ENCODE measurements at regions not wholly inside any gene's neighbourhood (a gene's known extent, or its start where the extent isn't known, plus 50 kb on each side); places are given as distances from the start of the nearest gene placed in this dataset.
"Not testable (repeated sequence)": the region's sequence is repeated elsewhere in the genome, so short reads cannot be mapped to it uniquely, and the experiment has no call there.

- DNase-seq: no peak
Measured at GRCh38 chr13:26883613-26884257, 123.1 kb upstream of the GPR12 start.

DNA sequence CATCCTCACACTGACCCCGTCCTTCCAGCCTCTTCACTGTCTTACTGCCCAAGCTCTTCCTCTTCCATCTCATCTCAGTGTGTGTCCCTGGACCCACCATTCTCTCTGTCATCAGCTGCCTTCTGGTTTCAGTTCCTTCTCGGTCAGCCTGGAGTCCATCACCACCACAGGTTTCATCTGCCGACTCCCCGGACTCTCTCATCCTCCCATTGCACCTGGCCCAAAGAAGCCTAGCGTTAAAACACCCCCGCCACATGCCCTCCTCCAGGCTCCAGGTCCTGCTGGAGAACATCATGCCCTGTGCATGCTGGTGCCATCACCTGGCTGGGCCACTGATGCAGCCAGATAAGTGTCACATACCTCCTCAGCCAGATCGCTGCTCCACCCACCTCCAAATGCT, 122.1 kb upstream of the GPR12 start:
- DNase-seq: no peak

- DNase-seq: peak in 1 of 2 experiments; percentile 2
Measured at GRCh38 chr13:26881154-26881553, 120.6 kb upstream of the GPR12 start.

GRCh38 chr13:26880735-26881134, 120.1 kb upstream of the GPR12 start:
- DNase-seq: no peak

DNA sequence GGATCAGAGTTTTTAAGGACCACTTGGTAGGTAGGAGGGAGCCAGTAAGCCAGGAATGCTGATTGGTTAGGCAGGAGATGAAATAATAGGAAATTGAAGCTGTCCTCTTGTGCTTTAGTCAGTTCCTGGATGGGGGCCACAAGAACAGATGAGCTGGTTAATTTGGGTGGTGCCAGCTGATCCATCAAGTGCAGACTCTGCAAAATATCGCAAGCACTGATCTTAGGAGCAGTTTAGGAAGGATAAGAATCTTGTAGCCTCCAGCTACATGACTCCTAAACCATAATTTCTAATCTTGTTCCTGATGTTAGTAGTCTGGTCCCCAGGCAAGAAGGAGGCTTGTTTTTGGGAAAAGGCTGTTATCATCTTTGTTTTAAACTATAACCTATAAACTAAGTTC, 117.9 kb upstream of the GPR12 start:
- DNase-seq: no peak

DNA sequence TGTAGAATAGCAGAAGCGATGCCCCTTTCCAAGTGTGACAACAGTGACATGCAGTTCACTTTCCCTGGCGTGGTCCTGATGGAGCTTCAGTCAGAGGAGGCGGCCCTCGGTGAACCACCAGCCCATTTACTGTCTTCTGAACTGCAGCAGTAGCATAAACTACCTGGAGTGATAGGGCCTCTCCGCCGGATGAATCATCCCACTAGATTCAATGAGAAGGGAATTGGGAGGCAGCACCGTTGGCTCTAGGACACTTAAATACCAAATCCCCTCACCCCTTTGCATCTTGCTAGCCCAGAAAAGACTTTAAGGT, 112.8 kb upstream of the GPR12 start:
- DNase-seq: no peak

DNA sequence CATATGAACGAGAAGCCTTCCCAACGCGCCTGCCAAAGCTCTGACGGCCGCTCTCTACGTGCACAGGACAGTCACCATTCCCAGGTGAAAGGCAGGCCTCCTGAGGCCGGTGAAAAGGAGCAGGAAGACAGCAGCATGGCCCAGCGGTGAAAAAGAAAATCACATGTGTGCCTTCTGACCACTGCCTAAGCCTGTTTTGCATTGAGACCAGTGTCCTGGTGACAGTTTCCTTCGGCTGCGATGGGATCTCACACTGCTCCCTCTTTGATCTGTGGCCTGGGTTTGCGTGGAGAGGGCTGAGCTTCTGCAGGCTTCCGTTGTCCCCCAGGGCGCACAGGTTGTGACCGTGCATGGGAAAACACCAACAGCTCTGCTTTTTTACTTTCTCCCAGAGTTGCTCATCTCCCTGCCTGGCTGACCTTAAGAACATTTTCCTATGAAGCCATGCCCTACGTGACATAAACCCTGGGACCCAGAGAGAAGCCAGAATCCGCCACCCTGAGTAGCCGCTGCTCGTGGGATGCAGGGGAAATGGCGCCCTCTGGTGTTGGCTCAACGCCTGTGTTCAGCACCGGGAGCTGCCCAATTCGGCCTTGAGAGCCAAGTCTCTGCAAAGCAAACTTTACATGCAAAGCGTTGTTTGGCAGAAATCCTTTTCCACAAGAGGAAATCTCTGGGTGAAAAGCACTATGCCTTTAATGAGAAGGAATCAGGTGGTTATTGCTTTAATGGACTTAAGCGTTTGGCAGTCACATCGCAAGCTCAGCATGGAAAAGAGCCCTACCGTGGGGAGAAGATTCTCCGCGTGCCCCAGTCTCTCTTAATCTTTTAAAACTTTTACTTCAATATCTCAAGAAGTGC, 112.2 kb upstream of the GPR12 start:
- DNase-seq: peak; percentile 10 to 19

- DNase-seq: no peak
Measured at GRCh38 chr13:26867451-26868091, 107.0 kb upstream of the GPR12 start.

DNA sequence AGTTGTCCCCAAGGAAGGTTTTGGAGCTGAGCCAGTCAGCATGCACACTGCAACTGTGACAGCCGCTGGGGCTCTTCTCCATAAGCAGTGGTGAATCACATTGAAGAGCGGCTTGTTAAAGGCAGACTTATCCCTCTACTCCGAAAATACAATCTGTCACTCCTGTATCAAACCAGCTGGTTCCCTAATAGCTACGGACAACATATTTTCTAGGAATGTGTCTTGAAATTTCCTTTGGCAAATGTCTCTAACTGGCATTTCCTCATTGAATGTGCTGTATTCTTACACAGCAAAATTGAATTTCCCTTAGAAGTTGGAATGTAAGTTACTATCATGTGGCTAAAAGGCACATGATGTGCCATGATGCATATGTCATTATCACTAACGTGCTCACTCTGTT, 104.0 kb upstream of the GPR12 start:
- no peak for DNase-seq

DNA sequence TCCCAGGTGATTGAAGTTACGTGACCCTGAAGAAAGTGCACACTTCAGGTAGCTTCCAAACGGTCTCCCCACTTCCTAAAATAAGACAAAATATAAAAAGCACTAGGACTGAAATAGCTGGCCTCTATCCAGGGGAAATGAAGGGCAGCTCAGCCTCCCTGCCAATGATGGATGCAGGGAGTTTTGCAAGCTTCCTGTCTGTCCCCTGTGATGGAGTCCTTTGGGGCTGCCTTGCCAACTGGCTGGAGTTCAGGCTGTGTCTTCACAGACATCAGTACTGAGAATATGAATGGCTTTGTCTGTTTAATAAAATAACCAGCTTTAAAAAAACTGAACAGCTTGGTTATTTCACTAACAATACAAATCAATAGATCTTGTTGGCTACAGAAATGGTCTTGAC, 101.4 kb upstream of the GPR12 start:
- no peak for DNase-seq

DNA sequence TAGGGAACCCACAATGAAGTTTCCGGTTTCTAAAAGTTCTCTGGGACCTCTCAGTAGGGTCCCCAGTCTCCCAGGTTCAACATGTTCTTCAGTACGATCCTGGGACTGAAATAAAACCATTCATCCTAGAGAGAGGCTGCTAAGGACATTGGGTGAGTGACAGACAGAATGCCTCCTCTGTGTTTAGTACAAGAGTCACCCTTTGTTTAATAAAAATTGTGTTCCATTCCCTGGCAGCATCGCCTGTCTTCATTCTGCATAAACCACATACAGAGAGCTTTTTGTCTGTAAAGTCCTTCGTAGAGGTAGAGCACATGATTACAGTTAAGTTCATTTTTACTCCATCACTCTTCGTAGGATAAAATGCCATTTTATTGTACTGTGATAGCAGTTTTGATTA, 95.3 kb upstream of the GPR12 start:
- DNase-seq: no peak

DNA sequence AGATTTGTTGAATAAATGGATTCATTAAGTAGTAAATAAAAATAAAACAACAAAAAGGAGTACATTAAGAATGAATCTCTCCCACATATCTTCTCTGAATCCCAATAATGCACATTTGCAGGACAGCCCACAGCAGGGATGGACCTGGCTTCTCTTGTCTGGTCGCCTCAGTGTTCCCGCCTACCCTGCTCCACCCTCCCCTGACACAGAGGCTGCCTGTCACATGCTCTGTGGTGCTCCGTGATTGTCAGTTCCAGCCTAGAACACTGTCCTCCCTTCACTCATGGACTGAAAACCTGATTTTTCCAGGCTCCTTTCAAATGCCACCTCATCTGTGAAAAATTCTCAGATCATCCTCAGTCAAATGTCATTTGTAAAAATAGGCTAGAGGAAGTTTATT, 94.5 kb upstream of the GPR12 start:
- no peak for DNase-seq

DNA sequence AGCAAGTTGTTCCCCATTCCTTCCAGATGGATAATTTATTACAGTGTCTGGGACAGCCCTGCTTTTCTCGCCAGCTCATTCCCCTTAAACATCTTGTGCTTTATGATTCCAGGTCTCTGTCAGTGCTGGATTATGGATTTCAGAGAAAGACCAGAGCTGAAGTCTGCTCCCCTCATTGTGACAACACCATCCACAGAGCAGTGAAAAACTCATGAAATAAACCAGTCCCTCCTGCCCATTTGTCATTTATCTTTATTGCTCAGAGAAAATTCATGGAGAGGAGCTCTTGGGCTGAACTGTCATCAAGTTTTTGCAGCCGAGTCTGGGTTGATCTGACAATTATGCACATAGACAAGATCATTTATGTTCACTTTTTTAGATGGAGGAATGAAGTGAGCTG, 92.7 kb upstream of the GPR12 start:
- no peak for DNase-seq

DNA sequence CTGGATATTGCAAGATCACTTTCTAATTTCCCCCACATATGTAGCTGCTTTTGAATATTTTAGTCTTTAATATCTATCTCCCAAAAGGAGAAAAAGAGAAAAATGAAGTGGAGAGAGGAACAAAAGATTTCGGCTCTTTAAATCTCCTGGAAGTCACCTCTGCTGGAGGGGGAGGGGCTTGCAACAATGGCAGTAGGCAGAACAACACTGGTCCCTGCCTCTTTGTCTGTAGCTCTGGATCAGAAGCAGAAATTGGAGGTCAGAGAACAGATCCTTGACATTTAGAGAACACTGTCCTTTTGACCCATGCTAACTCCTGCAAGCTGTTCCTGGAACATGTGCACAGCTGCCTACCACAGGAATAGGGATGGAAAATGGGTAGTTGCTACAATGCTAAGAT, 86.7 kb upstream of the GPR12 start:
- DNase-seq: no peak

GRCh38 chr13:26845063-26845462, 84.5 kb upstream of the GPR12 start:
- not testable (repeated sequence) for DNase-seq

GRCh38 chr13:26839682-26840081, 79.1 kb upstream of the GPR12 start:
- peak; percentile 60 to 77 for DNase-seq

- DNase-seq: no peak
Measured at GRCh38 chr13:26838821-26839220, 78.2 kb upstream of the GPR12 start.

GRCh38 chr13:26837997-26838396, 77.4 kb upstream of the GPR12 start:
- no peak for DNase-seq

DNA sequence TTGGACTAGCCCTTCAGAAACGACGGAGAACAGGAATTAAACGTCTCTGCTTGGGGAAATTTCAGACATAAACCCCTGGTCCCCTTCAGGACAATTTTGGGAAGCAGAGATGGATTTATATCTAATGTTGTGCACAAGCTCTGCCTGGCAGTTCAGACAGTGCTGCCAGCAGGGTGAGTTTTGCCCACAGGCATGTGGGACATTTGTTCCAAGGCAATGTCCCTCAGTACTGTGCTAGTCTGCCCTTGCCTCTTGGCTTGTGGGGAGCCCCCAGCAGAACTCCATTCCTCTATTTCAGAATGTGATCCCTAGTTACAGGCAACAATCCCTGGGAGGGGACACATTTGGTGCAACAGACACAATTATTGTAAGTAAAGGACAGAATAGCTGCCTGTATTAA, 76.5 kb upstream of the GPR12 start:
- no peak for DNase-seq

- DNase-seq: no peak
Measured at GRCh38 chr13:26836626-26837025, 76.0 kb upstream of the GPR12 start.

- no peak for DNase-seq
Measured at GRCh38 chr13:26834646-26835045, 74.1 kb upstream of the GPR12 start.

- peak in 1 of 2 experiments; percentile 46 for DNase-seq
Measured at GRCh38 chr13:26831336-26831908, 70.8 kb upstream of the GPR12 start.

- no peak for DNase-seq
Measured at GRCh38 chr13:26829716-26830115, 69.1 kb upstream of the GPR12 start.

DNA sequence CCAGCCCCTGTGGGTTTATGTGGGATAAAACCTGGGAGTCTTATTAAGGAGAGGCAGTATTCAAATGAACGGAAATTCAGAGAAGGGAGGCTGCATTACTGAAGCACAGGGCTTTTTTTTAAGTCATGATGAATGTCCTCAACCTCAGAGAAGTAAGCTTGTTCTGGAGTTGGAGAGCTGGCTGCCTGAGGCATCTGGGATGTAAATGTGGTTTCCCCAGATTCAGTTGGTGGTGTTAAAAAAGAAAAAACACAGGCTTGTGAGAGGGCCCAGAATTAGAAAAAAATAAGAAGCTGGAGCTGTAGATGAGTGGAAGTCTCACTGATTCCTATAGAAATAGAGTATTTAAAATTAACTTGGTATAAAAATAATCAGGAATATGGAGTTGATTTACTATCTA, 64.0 kb upstream of the GPR12 start:
- no peak for DNase-seq

Data from NCI-H2081 (cell line).